ENCODE measurements at regions not wholly inside any gene's neighbourhood (a gene's known extent, or its start where the extent isn't known, plus 50 kb on each side); places are given as distances from the start of the nearest gene placed in this dataset.

DNA sequence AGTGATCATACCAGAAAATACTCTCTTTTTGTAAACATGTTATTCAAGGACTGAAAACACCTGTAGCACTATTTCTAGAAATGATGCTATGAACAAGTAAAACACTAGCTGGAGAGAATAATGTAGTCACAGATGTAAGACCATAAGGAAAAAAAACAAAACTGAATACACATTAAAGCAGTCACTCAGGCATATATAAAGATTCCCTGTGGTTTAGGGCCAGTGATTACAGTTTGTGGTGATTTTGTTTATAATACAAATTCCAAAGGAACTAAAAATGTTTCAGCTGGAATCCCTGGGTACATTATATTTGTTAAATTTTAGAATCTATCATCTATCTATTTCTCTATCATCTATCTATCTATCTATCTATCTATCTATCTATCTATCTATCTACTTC is 777.8 kb upstream of the FRG1 start:
- Histone ChIP-seq H3K9me3 (ENCODE audit: insufficient read depth, low read depth, low read length) (no peaks in the 10 kb centered on the region), H3K27ac (ENCODE audit: low read depth, low read length) (peak overlapping the region; percentile 85; the same call in 1 of the 2 replicates), H3K36me3 (ENCODE audit: insufficient read depth, low read length) (no peaks in the 10 kb centered on the region), H3K27me3 (ENCODE audit: insufficient read depth, low read length) (no peaks in the 10 kb centered on the region), H3K4me1 (ENCODE audit: insufficient read depth, low read length) (peaks cover 66% of the 10 kb centered on the region), H3K4me3 (ENCODE audit: low read length) (0 out of 2 replicates have a peak overlapping the region, but pooled peaks have one; percentile 24), H3K9ac (ENCODE audit: low read depth, low read length) (peak overlapping the region; percentile 50; the same call in 1 of the 2 replicates)

DNA sequence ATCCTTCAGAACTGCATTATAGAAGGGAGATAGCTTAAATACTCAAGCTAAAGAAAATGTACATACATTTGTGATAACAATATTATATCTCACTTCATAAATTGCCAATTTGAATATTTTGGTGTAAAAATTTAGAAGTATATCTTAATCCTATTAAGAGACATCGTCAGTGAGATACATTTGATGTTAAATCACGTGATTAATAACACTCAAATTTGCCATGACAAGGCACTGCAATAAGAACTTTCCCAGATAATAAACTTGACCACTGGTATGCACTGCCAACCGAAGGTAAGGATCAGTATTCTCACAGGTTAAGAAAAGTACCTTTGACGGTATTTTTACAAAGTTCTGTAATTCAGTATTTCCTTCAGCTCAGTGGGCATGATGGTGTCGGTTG is 764.7 kb upstream of the FRG1 start:
- Histone ChIP-seq H3K4me3 (ENCODE audit: low read length) (no peak overlapping the region), H3K9me3 (ENCODE audit: insufficient read depth, low read depth, low read length) (no peaks in the 10 kb centered on the region), H3K27ac (ENCODE audit: low read depth, low read length) (no peak overlapping the region), H3K4me1 (ENCODE audit: insufficient read depth, low read length) (peaks cover 24% of the 10 kb centered on the region), H3K36me3 (ENCODE audit: insufficient read depth, low read length) (no peaks in the 10 kb centered on the region), H3K27me3 (ENCODE audit: insufficient read depth, low read length) (no peaks in the 10 kb centered on the region), H3K9ac (ENCODE audit: low read depth, low read length) (no peak overlapping the region)
- WGBS, result over 99% methylated on average over 5 of the region's 5 CpGs

DNA sequence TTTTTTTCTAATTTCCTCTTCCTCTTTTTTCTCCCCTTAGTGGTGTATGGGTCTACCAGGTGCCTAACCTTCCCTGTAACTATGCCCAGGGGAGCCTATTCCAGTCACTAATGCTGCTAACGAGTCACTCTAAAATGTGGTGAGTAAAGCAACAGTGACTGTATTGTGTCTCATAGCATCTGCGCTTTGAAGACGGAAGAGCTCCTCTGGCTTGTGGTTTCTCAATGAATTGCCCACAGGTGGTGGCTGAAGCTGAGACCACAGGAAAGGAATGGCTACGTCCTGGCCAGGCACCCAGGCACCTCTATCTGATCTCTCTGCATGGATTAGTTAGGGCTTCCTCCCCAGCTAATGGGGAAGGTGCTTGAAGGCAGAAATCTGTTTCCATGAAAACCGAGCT is 763.5 kb upstream of the FRG1 start:
- Histone ChIP-seq H3K36me3 (ENCODE audit: insufficient read depth, low read length) (no peaks in the 10 kb centered on the region), H3K4me3 (ENCODE audit: low read length) (no peak overlapping the region), H3K9me3 (ENCODE audit: insufficient read depth, low read depth, low read length) (no peaks in the 10 kb centered on the region), H3K9ac (ENCODE audit: low read depth, low read length) (no peak overlapping the region), H3K4me1 (ENCODE audit: insufficient read depth, low read length) (peaks cover 24% of the 10 kb centered on the region), H3K27me3 (ENCODE audit: insufficient read depth, low read length) (no peaks in the 10 kb centered on the region), H3K27ac (ENCODE audit: low read depth, low read length) (peak overlapping the region; percentile 77; the same call in 1 of the 2 replicates)
- 69% methylated on average over 5 of the region's 5 CpGs for WGBS

DNA sequence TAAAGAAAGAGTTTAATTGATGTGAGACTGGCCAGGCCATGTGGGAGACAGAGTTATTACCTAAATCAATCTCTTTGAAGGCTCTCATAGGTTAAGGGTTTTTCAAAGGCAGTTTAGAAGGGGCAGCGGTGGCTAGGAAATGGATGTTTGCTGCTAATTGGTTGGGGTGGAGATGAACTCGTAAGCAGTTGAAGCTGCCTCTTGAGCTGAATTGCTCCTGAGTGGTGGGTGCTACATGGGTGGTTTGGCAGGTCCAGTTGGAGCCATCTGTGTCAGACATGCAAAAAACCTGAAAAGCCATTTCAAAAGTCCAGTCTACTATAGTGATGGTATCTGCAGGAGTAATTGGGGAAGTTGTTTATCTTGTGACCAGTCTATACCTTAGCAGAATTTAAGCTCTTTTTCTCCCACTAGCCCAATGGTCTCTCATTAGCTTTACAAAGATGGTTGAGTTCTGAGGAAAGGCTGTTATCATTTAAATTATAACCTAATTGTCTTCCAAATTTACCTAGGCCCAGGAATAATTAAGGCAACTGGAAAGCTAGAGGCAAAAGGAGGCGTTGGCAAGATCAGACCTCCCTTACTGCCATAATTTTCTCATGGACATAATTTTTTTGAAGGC is 762.4 kb upstream of the FRG1 start:
- 72% methylated on average over 3 of the region's 3 CpGs for WGBS

DNA sequence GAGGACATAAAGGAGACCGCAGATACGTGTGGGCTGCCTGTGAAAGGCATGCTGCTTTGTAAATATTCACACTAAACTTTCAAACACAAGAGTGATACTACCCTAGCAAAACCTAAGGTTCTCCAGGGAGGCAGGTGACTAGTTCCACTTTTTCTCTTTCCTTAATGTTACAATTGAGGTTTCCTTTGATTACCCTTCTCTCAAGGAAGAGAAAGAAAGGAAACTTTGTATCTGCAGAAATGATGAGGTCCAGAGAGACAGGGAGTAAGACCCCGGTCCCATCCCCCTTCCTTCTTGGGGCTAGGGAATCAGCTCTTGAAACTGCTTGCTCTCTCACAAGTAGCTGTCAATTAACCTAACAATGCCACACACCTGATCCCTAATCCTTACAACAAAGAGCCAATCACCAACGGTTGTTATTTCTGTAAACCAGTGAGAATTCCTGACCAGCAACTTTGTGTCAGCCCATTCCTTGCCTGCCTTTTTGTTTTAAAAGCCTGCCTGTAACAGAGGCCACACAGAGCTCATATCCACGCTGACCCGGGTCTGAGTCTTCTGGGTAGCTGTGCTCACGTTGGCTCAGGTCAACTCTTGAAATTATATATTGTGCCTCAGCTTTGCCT is 754.8 kb upstream of the FRG1 start:
- Histone ChIP-seq H3K36me3 (ENCODE audit: insufficient read depth, low read length) (no peaks in the 10 kb centered on the region), H3K27me3 (ENCODE audit: insufficient read depth, low read length) (no peaks in the 10 kb centered on the region), H3K27ac (ENCODE audit: low read depth, low read length) (peak overlapping the region; percentile 91), H3K9me3 (ENCODE audit: insufficient read depth, low read depth, low read length) (peaks cover 7% of the 10 kb centered on the region), H3K9ac (ENCODE audit: low read depth, low read length) (peak overlapping the region; percentile 52), H3K4me1 (ENCODE audit: insufficient read depth, low read length) (peaks cover 34% of the 10 kb centered on the region), H3K4me3 (ENCODE audit: low read length) (peak overlapping the region; percentile 29)
- 16% methylated on average over 6 of the region's 7 CpGs for WGBS

More for the DNA sequence above, 762.4 kb upstream of the FRG1 start:
- no peaks in the 10 kb centered on the region for H3K27me3 ChIP-seq (ENCODE audit: insufficient read depth, low read length)
- H3K9me3 ChIP-seq (ENCODE audit: insufficient read depth, low read depth, low read length), result no peaks in the 10 kb centered on the region
- peak overlapping the region; percentile 79; the same call in 1 of the 2 replicates for H3K27ac ChIP-seq (ENCODE audit: low read depth, low read length)
- no peak overlapping the region for H3K4me3 ChIP-seq (ENCODE audit: low read length)
- H3K4me1 ChIP-seq (ENCODE audit: insufficient read depth, low read length), result peaks cover 27% of the 10 kb centered on the region
- no peaks in the 10 kb centered on the region for H3K36me3 ChIP-seq (ENCODE audit: insufficient read depth, low read length)
- H3K9ac ChIP-seq (ENCODE audit: low read depth, low read length), result peak overlapping the region; percentile 1; the same call in 1 of the 2 replicates

DNA sequence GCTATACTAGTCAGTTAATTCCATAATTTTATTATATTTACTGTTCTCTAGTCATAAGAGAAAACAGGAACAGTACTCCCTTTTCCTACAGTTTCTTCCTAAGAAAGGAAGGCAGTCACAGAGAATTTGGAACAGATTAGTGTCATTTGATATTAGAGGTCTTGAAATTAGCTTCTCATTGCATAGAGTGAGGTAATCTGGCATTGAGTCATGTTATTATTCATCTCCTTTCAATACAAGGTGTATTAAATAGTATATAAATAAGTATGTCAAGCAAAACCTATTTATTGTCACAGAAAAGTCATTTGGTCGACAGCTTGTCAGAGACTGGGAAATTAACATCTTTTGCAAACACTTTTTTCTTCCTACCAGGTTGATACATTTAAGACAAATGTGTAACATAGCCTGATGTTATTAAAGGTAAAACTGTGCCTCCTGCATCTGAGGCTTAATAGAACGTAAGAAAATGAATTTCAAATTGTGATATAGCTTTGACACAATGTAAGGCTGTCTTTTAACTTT is 753.1 kb upstream of the FRG1 start:
- Histone ChIP-seq H3K9me3 (ENCODE audit: insufficient read depth, low read depth, low read length) (peaks cover 10% of the 10 kb centered on the region), H3K36me3 (ENCODE audit: insufficient read depth, low read length) (no peaks in the 10 kb centered on the region), H3K9ac (ENCODE audit: low read depth, low read length) (no peak overlapping the region), H3K27me3 (ENCODE audit: insufficient read depth, low read length) (no peaks in the 10 kb centered on the region), H3K4me3 (ENCODE audit: low read length) (no peak overlapping the region), H3K4me1 (ENCODE audit: insufficient read depth, low read length) (peaks cover 34% of the 10 kb centered on the region), H3K27ac (ENCODE audit: low read depth, low read length) (no peak overlapping the region)
- 97% methylated on average over 2 of the region's 2 CpGs for WGBS

DNA sequence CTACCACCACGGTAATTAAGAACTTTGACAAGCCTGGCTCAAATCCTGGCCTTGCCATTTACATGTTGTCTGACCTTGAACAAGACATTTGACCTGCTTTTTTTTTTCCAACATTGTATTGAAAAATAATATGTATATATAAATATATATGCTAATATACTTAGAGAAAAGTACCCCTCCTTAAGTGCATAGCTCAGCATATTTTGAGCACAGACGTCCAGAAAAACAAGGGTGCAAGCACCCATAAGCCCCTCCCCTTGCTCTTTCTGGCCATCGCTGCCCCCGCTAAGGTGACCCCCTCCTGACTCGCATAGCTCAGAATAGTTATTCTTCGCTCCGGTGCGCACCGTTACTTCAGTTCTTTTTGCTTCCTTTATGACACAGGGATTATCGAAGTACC is 742.0 kb upstream of the FRG1 start:
- Histone ChIP-seq H3K9ac (ENCODE audit: low read depth, low read length) (no peak overlapping the region), H3K27ac (ENCODE audit: low read depth, low read length) (no peak overlapping the region), H3K4me3 (ENCODE audit: low read length) (no peak overlapping the region), H3K36me3 (ENCODE audit: insufficient read depth, low read length) (no peaks in the 10 kb centered on the region), H3K4me1 (ENCODE audit: insufficient read depth, low read length) (peaks cover 13% of the 10 kb centered on the region; the same call in 1 of the 2 replicates), H3K27me3 (ENCODE audit: insufficient read depth, low read length) (no peaks in the 10 kb centered on the region; the same call in 1 of the 2 replicates), H3K9me3 (ENCODE audit: insufficient read depth, low read depth, low read length) (no peaks in the 10 kb centered on the region)
- WGBS, result 96% methylated on average over 10 of the region's 10 CpGs

DNA sequence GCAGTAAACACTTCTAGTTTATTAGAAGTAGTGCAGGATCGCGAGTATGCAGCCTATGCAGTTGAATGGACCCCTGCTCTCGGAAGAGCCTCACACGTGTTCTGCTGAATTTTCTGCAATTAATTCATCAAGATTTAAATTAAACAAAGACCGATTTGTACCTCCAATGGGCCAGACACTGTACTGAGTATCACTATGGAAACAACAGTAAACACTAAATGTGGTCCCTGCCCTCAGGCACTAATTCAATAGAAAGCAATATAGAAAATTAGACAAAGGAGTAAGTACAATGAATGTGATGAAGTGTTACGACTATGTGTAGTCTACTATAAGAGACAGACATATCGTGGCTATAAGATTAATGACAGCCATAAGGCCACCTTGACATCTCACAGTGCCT is 740.3 kb upstream of the FRG1 start:
- Histone ChIP-seq H3K4me1 (ENCODE audit: insufficient read depth, low read length) (peaks cover 13% of the 10 kb centered on the region), H3K9ac (ENCODE audit: low read depth, low read length) (no peak overlapping the region), H3K36me3 (ENCODE audit: insufficient read depth, low read length) (no peaks in the 10 kb centered on the region), H3K4me3 (ENCODE audit: low read length) (no peak overlapping the region), H3K27ac (ENCODE audit: low read depth, low read length) (no peak overlapping the region), H3K9me3 (ENCODE audit: insufficient read depth, low read depth, low read length) (no peaks in the 10 kb centered on the region), H3K27me3 (ENCODE audit: insufficient read depth, low read length) (no peaks in the 10 kb centered on the region; the same call in 1 of the 2 replicates)
- WGBS, result 94% methylated on average over 7 of the region's 7 CpGs

DNA sequence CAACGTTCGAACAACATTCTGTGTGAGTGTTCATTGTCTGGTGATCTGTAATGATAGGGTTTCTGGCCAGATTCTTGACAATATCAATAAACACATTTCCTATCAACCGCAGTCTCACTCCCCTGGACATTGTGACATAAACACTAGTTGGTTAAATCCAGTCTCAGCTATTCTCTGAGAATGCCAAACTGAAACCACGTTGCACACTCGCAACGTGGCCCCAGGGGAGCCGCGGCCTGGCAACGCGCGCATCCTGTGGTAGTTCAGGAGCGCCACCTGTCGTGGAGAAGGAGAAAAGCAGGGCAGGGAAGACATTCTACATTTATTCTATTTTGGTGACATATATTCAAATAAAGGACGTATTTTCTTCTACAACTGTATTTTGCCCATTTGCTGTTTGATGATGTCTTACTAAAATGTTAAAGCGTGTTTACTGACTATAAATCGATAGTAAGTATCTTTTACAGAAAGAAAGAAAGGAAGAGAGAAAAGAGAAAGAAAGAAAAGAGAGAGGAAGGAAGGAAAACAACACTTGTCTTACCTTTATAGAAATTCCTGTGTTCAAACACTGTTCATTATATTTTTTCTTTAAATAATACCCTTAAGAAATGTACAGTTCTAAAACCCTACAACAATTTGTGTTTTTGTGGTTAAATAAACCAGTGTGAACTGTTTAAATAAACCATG is 738.3 kb upstream of the FRG1 start:
- Histone ChIP-seq H3K4me1 (ENCODE audit: insufficient read depth, low read length) (peaks cover 13% of the 10 kb centered on the region), H3K4me3 (ENCODE audit: low read length) (no peak overlapping the region), H3K9ac (ENCODE audit: low read depth, low read length) (peak overlapping the region; percentile 49; the same call in 1 of the 2 replicates), H3K36me3 (ENCODE audit: insufficient read depth, low read length) (no peaks in the 10 kb centered on the region), H3K27me3 (ENCODE audit: insufficient read depth, low read length) (no peaks in the 10 kb centered on the region; the same call in 1 of the 2 replicates), H3K27ac (ENCODE audit: low read depth, low read length) (no peak overlapping the region), H3K9me3 (ENCODE audit: insufficient read depth, low read depth, low read length) (no peaks in the 10 kb centered on the region)
- WGBS, result 20% methylated on average over 13 of the region's 16 CpGs

DNA sequence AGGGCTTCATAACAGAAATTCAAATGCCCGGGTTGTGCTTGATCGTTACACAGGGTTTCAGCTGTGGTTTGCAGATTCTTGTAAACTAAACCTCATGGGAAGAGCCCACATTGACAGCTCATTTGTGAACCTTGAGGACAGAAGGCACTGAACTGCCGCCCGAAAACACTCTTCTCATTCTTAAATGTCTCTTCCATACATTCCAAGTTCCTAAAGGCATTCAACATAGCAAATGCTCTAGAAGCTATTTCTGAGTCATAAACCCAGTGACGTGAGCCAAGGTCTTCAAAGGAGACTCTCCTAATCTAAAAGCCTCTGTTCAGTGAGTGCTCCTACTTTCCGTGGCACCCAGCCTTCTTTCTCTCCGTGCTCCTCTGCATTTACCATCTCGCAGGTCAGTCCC is 737.8 kb upstream of the FRG1 start:
- Histone ChIP-seq H3K4me1 (ENCODE audit: insufficient read depth, low read length) (peaks cover 13% of the 10 kb centered on the region), H3K9ac (ENCODE audit: low read depth, low read length) (no peak overlapping the region), H3K4me3 (ENCODE audit: low read length) (no peak overlapping the region), H3K9me3 (ENCODE audit: insufficient read depth, low read depth, low read length) (no peaks in the 10 kb centered on the region), H3K27me3 (ENCODE audit: insufficient read depth, low read length) (no peaks in the 10 kb centered on the region; the same call in 1 of the 2 replicates), H3K36me3 (ENCODE audit: insufficient read depth, low read length) (no peaks in the 10 kb centered on the region), H3K27ac (ENCODE audit: low read depth, low read length) (no peak overlapping the region)
- 81% methylated on average over 8 of the region's 8 CpGs for WGBS

DNA sequence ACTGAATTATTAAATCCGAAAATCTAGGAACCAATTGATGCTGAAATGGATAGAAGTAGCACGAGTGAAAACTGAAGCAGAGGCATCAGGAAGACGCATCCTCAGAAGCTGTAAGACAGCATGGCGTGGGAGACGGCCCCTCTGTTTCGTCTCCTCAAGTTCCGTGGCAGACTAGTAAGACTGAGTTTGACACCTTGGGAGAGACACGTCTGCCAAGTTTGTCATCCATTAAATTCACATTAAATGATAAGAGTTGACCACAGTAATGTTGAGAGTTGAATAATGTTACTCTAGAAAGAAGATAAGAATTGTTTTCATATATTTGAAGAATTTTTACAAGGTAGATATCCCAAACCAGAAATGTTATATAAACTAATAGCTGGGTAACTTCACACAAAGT is 736.1 kb upstream of the FRG1 start:
- WGBS, result 86% methylated on average over 8 of the region's 8 CpGs
- Histone ChIP-seq H3K9ac (ENCODE audit: low read depth, low read length) (no peak overlapping the region), H3K36me3 (ENCODE audit: insufficient read depth, low read length) (no peaks in the 10 kb centered on the region), H3K4me1 (ENCODE audit: insufficient read depth, low read length) (peaks cover 13% of the 10 kb centered on the region), H3K9me3 (ENCODE audit: insufficient read depth, low read depth, low read length) (no peaks in the 10 kb centered on the region), H3K4me3 (ENCODE audit: low read length) (no peak overlapping the region), H3K27ac (ENCODE audit: low read depth, low read length) (no peak overlapping the region), H3K27me3 (ENCODE audit: insufficient read depth, low read length) (no peaks in the 10 kb centered on the region; the same call in 1 of the 2 replicates)

Data from HUES64 (cell line).